Body of pancreas (tissue), 4 donors: ENCODE measurements at regions not wholly inside any gene's neighbourhood (a gene's known extent, or its start where the extent isn't known, plus 50 kb on each side); places are given as distances from the start of the nearest gene placed in this dataset.
"Not testable (repeated sequence)": the region's sequence is repeated elsewhere in the genome, so short reads cannot be mapped to it uniquely, and the experiment has no call there.

Experiments used
- ATAC-seq: fragments of 150-250 bp; one replicate; pipeline ENCODE4 v1.9.1; 2016
- DNase-seq, 4 donors: peaks; one replicate each; pipeline ENCODE4 v3.0.0-alpha.2; 2019
- H3K27ac ChIP-seq, 4 donors: fragments of 200-600 bp; sonication (generic); 1 replicate in 3 of 4; 2 replicates in 1 of 4; pipeline versions ENCODE4 v1.5.1 to v1.6.1; 2016 to 2019; ENCODE audit warnings: mild to moderate bottlenecking in 1 of 4, mixed read lengths in 1 of 4, moderate library complexity in 1 of 4
- H3K27me3 ChIP-seq, 2 donors: fragments of 200-600 bp; sonication (generic); one replicate each; pipeline ENCODE4 v1.6.0; 2016; ENCODE audit warnings: mild to moderate bottlenecking in 1 of 2
- H3K36me3 ChIP-seq, 2 donors: fragments of 200-600 bp; sonication (generic); replicated peaks in 1 of 2; 2 replicates each; pipeline ENCODE4 v1.5.1; 2016; ENCODE audit warnings: low read depth in 2 of 2; ENCODE audit not compliant: insufficient read depth in 1 of 2
- H3K4me1 ChIP-seq: fragments of 200-600 bp; sonication (generic); one replicate; pipeline ENCODE4 v1.6.0; 2016
- H3K4me3 ChIP-seq, 2 donors: fragments of 200-600 bp; sonication (generic); 1 replicate in 1 of 2; 2 replicates in 1 of 2; pipeline ENCODE4 v1.5.1; 2016 to 2019
- H3K9me3 ChIP-seq, 3 donors: fragments of 200-600 bp; sonication (generic); 1 replicate in 2 of 3; 2 replicates in 1 of 3; pipeline ENCODE4 v1.5.1; 2016
- POLR2A ChIP-seq, 3 donors: fragments of 450-650 bp; IDR thresholded peaks; one replicate each; pipeline ENCODE4 v1.6.1; 2016; ENCODE audit warnings: antibody characterized with exemption in 3 of 3, mild to moderate bottlenecking in 2 of 3
- WGBS, 2 donors: methylation state at CpG; one replicate each; pipeline ENCODE4 v1.1.5; 2017; 5-methylcytosine and 5-hydroxymethylcytosine counted together
- intact Hi-C: fragments of 100-400 bp; cut with DNase I; formaldehyde crosslinking; loops from one replicate; pipeline ENCODE4 v1.15.1; 2023
- TF ChIP-seq, protein P1 (sequence below), 7 experiments: fragments of 450-650 bp in 4 of 7; fragments of 200-600 bp in 3 of 7; sonication (generic) in 3 of 7; IDR thresholded peaks; one replicate each; pipeline ENCODE4 v1.5.1; 2016 to 2019; ENCODE audit warnings: antibody characterized with exemption in 7 of 7

GRCh38 chr14:97120204-97120603, 323.0 kb downstream of the VRK1 start:
- Histone ChIP-seq H3K27ac (no peak overlapping the region), H3K36me3 (no peaks in the 10 kb centered on the region), H3K27me3 (peaks cover 0 to 3% of the 10 kb centered on the region in 2 donors), H3K4me1 (no peaks in the 10 kb centered on the region), H3K9me3 (no peaks in the 10 kb centered on the region), H3K4me3 (no peak overlapping the region)
- DNase-seq (no peak), ATAC-seq (no peak)
- intact Hi-C loops: no loop called here
- no peak for TF ChIP-seq POLR2A (IDR thresholded peaks at IDR 0.05)
- TF ChIP-seq, protein P1, sequence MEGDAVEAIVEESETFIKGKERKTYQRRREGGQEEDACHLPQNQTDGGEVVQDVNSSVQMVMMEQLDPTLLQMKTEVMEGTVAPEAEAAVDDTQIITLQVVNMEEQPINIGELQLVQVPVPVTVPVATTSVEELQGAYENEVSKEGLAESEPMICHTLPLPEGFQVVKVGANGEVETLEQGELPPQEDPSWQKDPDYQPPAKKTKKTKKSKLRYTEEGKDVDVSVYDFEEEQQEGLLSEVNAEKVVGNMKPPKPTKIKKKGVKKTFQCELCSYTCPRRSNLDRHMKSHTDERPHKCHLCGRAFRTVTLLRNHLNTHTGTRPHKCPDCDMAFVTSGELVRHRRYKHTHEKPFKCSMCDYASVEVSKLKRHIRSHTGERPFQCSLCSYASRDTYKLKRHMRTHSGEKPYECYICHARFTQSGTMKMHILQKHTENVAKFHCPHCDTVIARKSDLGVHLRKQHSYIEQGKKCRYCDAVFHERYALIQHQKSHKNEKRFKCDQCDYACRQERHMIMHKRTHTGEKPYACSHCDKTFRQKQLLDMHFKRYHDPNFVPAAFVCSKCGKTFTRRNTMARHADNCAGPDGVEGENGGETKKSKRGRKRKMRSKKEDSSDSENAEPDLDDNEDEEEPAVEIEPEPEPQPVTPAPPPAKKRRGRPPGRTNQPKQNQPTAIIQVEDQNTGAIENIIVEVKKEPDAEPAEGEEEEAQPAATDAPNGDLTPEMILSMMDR (IDR thresholded peaks at IDR 0.05): no peak
- 53 to 81% methylated on average over 3 of the region's 3 CpGs for WGBS, 2 donors

DNA sequence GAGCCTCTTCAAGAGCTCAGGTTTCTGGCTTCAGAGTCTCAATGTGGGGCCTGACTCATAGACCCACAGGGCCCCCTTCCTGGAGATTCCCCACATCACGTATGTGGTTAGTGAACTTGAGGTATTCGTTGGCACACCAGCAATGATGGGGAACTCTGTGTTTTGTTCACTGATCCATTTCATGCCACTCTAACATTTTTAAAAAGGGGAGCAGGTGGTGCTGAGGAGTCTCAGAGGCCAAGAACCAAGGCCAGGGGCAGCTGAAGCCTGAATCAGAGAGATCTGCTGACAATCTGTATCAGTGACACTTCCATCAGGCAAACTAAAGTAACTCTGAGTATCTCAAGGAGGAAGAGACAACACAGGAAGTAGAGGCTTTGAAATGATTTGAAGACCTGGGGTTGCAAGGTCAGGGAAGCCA, 323.4 kb downstream of the VRK1 start:
- WGBS, 2 donors: 55 to 61% methylated on average over 2 of the region's 2 CpGs
- intact Hi-C loops: no loop called here

DNA sequence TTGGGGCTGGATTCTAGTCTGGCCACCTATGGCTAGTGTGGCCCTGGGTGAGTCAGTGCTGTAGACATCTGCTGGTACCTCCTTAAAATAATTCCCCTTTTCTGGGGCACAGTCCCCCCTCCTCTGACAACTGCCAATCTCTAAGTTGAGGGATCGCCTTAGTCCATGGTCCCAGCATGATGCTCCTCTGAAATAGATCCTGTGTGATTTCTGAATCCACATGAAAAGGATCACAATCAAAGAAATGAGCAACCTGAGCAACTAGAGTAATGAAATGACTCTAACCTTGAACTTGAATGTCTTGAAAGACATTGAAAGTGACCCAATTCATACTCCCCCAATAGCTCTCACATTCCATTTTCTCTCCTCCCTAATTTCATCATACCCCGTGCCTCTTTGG, 332.5 kb downstream of the VRK1 start:
- no peaks in the 10 kb centered on the region for H3K36me3 ChIP-seq
- TF ChIP-seq, protein P1 (IDR thresholded peaks at IDR 0.05): no peak
- TF ChIP-seq POLR2A (IDR thresholded peaks at IDR 0.05): no peak
- ATAC-seq: no peak
- WGBS, 2 donors: 69 to 84% methylated on average over 2 of the region's 2 CpGs
- H3K27ac ChIP-seq: no peak overlapping the region
- no peaks in the 10 kb centered on the region for H3K27me3 ChIP-seq
- intact Hi-C loops: no loop called here
- no peaks in the 10 kb centered on the region for H3K4me1 ChIP-seq
- no peak overlapping the region for H3K4me3 ChIP-seq
- H3K9me3 ChIP-seq: no peaks in the 10 kb centered on the region
- DNase-seq: no peak

More for the DNA sequence above, 323.4 kb downstream of the VRK1 start:
- H3K4me3 ChIP-seq: no peak overlapping the region
- H3K4me1 ChIP-seq: no peaks in the 10 kb centered on the region
- no peak overlapping the region for H3K27ac ChIP-seq
- H3K9me3 ChIP-seq: no peaks in the 10 kb centered on the region
- no peaks in the 10 kb centered on the region for H3K36me3 ChIP-seq
- ATAC-seq (no peak), DNase-seq (no peak)
- TF ChIP-seq POLR2A (IDR thresholded peaks at IDR 0.05): no peak
- TF ChIP-seq, protein P1 (IDR thresholded peaks at IDR 0.05): no peak
- peaks cover 0 to 3% of the 10 kb centered on the region in 2 donors for H3K27me3 ChIP-seq

DNA sequence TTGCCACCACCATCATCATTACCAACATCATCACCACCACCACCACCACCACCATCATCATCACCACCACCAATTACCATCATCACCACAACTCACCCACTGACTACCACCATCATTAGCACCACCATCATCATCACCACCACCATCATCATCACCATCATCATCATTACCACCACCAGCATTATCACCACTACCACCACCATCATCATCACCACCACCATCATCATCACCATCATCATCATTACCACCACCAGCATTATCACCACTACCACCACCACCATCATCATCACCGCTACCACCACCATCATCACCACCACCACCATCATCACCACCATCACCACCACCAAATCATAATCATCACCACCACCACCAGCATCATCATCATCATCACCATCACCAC, 338.7 kb downstream of the VRK1 start:
- H3K9me3 ChIP-seq, intact Hi-C loops, H3K27ac ChIP-seq, H3K27me3 ChIP-seq, H3K4me3 ChIP-seq, DNase-seq, ATAC-seq, H3K4me1 ChIP-seq, H3K36me3 ChIP-seq: not testable (repeated sequence)
- 92% methylated on average over 1 of the region's 1 CpG for WGBS, 2 donors

DNA sequence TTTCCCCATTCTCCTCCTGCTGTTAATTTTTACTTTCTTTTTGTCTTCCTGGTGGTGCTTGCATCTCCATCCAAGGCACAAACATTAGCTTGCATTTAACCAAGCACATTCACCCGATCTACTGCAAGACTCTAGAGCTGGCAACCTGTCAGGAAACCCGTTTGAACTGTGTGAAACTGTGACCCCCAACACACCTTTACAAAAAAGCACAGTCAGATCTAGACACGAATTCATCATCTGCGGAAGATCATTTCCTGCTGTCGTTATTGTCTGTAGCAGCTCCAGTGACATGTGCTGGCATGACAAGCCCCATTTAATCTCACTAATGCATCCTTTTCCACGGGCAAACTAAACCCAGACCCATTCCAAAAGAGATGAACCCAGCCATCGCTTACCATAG, 340.5 kb downstream of the VRK1 start:
- H3K36me3 ChIP-seq: no peaks in the 10 kb centered on the region
- ATAC-seq: no peak
- no peaks in the 10 kb centered on the region for H3K27me3 ChIP-seq
- no peak overlapping the region for H3K27ac ChIP-seq
- DNase-seq: no peak
- TF ChIP-seq, protein P1 (IDR thresholded peaks at IDR 0.05): no peak
- no peak for TF ChIP-seq POLR2A (IDR thresholded peaks at IDR 0.05)
- no peak overlapping the region for H3K4me3 ChIP-seq
- 52 to 61% methylated on average over 7 of the region's 7 CpGs for WGBS, 2 donors
- intact Hi-C loops: no loop called here
- no peaks in the 10 kb centered on the region for H3K9me3 ChIP-seq
- H3K4me1 ChIP-seq: no peaks in the 10 kb centered on the region
